ENCODE measurements at regions not wholly inside any gene's neighbourhood (a gene's known extent, or its start where the extent isn't known, plus 50 kb on each side); places are given as distances from the start of the nearest gene placed in this dataset.

DNA sequence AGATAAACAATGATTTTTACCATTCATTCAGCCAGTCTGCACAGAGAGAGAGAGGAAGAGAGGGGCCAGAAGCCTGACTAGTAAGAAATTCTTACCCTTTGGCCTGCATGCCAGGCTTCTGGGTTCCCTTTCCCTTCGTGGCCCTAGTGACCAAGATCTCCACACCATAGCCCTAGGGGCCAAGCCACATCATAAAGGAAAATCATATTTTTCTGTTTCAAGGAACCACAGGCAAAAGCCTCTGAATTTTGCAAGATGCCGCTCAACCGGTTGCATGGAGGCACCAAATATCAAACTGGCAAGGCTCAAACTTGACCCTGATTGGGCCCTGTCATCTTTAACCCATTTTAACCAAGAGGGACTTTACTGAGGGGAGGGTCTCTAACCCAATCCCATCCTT lies 103.1 kb upstream of the SOX13 start:
- H3K27ac ChIP-seq (ENCODE audit: low read length) = no peak overlapping the region
- H3K9me3 ChIP-seq (ENCODE audit: low read length) = peaks cover 38% of the 10 kb centered on the region
- H2AFZ ChIP-seq (ENCODE audit: low read length) = no peak overlapping the region
- no peaks in the 10 kb centered on the region for H4K20me1 ChIP-seq (ENCODE audit: low read length)
- peaks cover 9% of the 10 kb centered on the region; the same call in 1 of the 2 replicates for H3K36me3 ChIP-seq (ENCODE audit: low read depth, low read length)
- H3K4me2 ChIP-seq (ENCODE audit: low read length) = no peak overlapping the region
- no peaks in the 10 kb centered on the region for H3F3A ChIP-seq (ENCODE audit: low read length, unreplicated experiment)
- intact Hi-C loops (cut with micrococcal nuclease) = no loop called here
- no peaks in the 10 kb centered on the region for H3K79me2 ChIP-seq (ENCODE audit: low read length)
- no peaks in the 10 kb centered on the region for H3K4me1 ChIP-seq (ENCODE audit: insufficient read depth, low read length)
- H3K4me3 ChIP-seq (ENCODE audit: low read length) = no peak overlapping the region
- CTCF ChIA-PET = no interaction called here
- no peaks in the 10 kb centered on the region for H3K27me3 ChIP-seq (ENCODE audit: low read length)
- POLR2A ChIA-PET (ENCODE audit: unreplicated experiment) = no interaction called here
- H3K9ac ChIP-seq (ENCODE audit: low read length) = no peak overlapping the region
- ATAC-seq (no peak), DNase-seq (no peak)
- no peaks in the 10 kb centered on the region for H3K9me2 ChIP-seq (replicated peaks; ENCODE audit: low read length)
- TF ChIP-seq, protein P1, sequence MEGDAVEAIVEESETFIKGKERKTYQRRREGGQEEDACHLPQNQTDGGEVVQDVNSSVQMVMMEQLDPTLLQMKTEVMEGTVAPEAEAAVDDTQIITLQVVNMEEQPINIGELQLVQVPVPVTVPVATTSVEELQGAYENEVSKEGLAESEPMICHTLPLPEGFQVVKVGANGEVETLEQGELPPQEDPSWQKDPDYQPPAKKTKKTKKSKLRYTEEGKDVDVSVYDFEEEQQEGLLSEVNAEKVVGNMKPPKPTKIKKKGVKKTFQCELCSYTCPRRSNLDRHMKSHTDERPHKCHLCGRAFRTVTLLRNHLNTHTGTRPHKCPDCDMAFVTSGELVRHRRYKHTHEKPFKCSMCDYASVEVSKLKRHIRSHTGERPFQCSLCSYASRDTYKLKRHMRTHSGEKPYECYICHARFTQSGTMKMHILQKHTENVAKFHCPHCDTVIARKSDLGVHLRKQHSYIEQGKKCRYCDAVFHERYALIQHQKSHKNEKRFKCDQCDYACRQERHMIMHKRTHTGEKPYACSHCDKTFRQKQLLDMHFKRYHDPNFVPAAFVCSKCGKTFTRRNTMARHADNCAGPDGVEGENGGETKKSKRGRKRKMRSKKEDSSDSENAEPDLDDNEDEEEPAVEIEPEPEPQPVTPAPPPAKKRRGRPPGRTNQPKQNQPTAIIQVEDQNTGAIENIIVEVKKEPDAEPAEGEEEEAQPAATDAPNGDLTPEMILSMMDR (conservative IDR thresholded peaks at IDR 0.05; ENCODE audit: low read depth, low read length) = no peak
- TF ChIP-seq EZH2 (IDR thresholded peaks at IDR 0.05; ENCODE audit: low read length, unreplicated experiment) (no peak), EZH2phosphoT487 (IDR thresholded peaks at IDR 0.05; ENCODE audit: borderline replicate concordance, low read length) (no peak)
- no TSS peak for BruUV-seq (replicated peaks)

DNA sequence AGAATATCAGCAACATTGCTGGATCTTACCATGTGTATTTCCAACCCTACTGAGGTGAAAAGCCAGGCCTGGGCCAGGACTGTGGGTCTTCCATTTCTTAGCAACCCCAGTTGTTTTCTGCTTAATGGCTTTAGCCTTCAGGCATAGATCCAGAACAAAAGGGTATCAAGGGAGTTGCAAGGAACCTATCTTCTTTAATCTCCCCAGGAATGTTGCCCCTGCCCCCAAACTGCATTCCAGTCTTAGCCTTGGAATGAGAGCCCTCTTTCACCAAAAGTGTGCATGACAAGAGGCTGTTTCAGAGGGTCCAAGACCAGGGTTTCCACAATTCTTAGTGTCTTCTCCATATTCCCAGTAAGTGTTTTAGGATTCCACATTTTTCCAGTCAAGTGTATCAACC lies 87.9 kb upstream of the SOX13 start:
- no peak overlapping the region for H3K27ac ChIP-seq (ENCODE audit: low read length)
- ATAC-seq (no peak), DNase-seq (no peak)
- ChIA-PET CTCF (no interaction called here), POLR2A (ENCODE audit: unreplicated experiment) (no interaction called here)
- H3F3A ChIP-seq (ENCODE audit: low read length, unreplicated experiment) = no peaks in the 10 kb centered on the region
- intact Hi-C loops (cut with micrococcal nuclease) = no loop called here
- H3K9me2 ChIP-seq (replicated peaks; ENCODE audit: low read length) = no peaks in the 10 kb centered on the region
- H4K20me1 ChIP-seq (ENCODE audit: low read length) = no peaks in the 10 kb centered on the region
- H3K9me3 ChIP-seq (ENCODE audit: low read length) = no peaks in the 10 kb centered on the region
- no peak overlapping the region for H3K4me3 ChIP-seq (ENCODE audit: low read length)
- no peaks in the 10 kb centered on the region for H3K36me3 ChIP-seq (ENCODE audit: low read depth, low read length)
- no peak overlapping the region for H3K9ac ChIP-seq (ENCODE audit: low read length)
- H2AFZ ChIP-seq (ENCODE audit: low read length) = no peak overlapping the region
- no peaks in the 10 kb centered on the region for H3K4me1 ChIP-seq (ENCODE audit: insufficient read depth, low read length)
- no peaks in the 10 kb centered on the region for H3K27me3 ChIP-seq (ENCODE audit: low read length)
- H3K79me2 ChIP-seq (ENCODE audit: low read length) = no peaks in the 10 kb centered on the region
- no peak overlapping the region for H3K4me2 ChIP-seq (ENCODE audit: low read length)
- TF ChIP-seq EZH2phosphoT487 (IDR thresholded peaks at IDR 0.05; ENCODE audit: borderline replicate concordance, low read length) (no peak), EZH2 (IDR thresholded peaks at IDR 0.05; ENCODE audit: low read length, unreplicated experiment) (no peak)
- TF ChIP-seq, protein P1 (conservative IDR thresholded peaks at IDR 0.05; ENCODE audit: low read depth, low read length) = no peak
- BruUV-seq (replicated peaks) = no TSS peak

DNA sequence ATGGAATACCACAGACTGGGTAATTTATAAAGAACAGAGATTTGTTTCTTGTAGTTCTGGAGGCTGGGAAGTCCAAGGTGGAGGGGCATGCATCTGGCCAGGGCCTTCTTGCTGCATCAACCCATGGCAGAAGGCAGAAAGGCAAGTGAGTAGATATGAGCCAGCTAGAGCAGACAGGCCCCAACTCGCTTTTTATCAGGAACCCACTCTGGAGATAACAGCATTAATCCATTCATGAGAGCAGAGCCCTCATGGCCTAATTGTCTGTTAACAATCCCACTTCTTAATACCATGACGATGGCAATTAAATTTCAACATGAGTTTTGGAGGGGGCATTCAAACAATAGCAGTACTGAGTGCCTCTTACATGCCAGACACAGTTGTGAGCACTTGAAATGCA lies 87.2 kb upstream of the SOX13 start:
- TF ChIP-seq, protein P1 (conservative IDR thresholded peaks at IDR 0.05; ENCODE audit: low read depth, low read length) = no peak
- TF ChIP-seq EZH2phosphoT487 (IDR thresholded peaks at IDR 0.05; ENCODE audit: borderline replicate concordance, low read length) (no peak), EZH2 (IDR thresholded peaks at IDR 0.05; ENCODE audit: low read length, unreplicated experiment) (no peak)
- CTCF ChIA-PET = no interaction called here
- Histone ChIP-seq H3K4me3 (ENCODE audit: low read length) (no peak overlapping the region), H3K4me1 (ENCODE audit: insufficient read depth, low read length) (no peaks in the 10 kb centered on the region), H3K27ac (ENCODE audit: low read length) (no peak overlapping the region), H3K36me3 (ENCODE audit: low read depth, low read length) (no peaks in the 10 kb centered on the region), H3F3A (ENCODE audit: low read length, unreplicated experiment) (no peaks in the 10 kb centered on the region), H3K9ac (ENCODE audit: low read length) (no peak overlapping the region), H3K79me2 (ENCODE audit: low read length) (no peaks in the 10 kb centered on the region), H4K20me1 (ENCODE audit: low read length) (no peaks in the 10 kb centered on the region), H3K9me2 (replicated peaks; ENCODE audit: low read length) (no peaks in the 10 kb centered on the region), H3K4me2 (ENCODE audit: low read length) (no peak overlapping the region), H3K9me3 (ENCODE audit: low read length) (no peaks in the 10 kb centered on the region), H3K27me3 (ENCODE audit: low read length) (no peaks in the 10 kb centered on the region), H2AFZ (ENCODE audit: low read length) (no peak overlapping the region)
- intact Hi-C loops (cut with micrococcal nuclease) = no loop called here
- BruUV-seq (replicated peaks) = no TSS peak
- ATAC-seq = no peak
- DNase-seq = no peak
- POLR2A ChIA-PET (ENCODE audit: unreplicated experiment) = no interaction called here
